Fibroblast of pulmonary artery (primary cell): ENCODE measurements at regions not wholly inside any gene's neighbourhood (a gene's known extent, or its start where the extent isn't known, plus 50 kb on each side); places are given as distances from the start of the nearest gene placed in this dataset.
A peak's percentile ranks its signal among the peaks of the same experiment; 100 is the strongest.

Experiments
- DNase-seq: peaks from one replicate; pipeline ENCODE4 v3.0.0-alpha.2; 2010; ENCODE audit warnings: low read depth
- H3K4me3 ChIP-seq: replicated peaks from 2 replicates; pipeline ENCODE4 v1.5.1; 2011; ENCODE audit warnings: low read depth, mild to moderate bottlenecking, control low read depth, low read length, moderate library complexity
- TF ChIP-seq, protein P1 (sequence below): IDR thresholded peaks from 2 replicates; pipeline ENCODE4 v1.5.1; 2011; ENCODE audit warnings: mild to moderate bottlenecking, control low read depth, low read length, inconsistent platforms; ENCODE audit errors: missing control alignments

DNA sequence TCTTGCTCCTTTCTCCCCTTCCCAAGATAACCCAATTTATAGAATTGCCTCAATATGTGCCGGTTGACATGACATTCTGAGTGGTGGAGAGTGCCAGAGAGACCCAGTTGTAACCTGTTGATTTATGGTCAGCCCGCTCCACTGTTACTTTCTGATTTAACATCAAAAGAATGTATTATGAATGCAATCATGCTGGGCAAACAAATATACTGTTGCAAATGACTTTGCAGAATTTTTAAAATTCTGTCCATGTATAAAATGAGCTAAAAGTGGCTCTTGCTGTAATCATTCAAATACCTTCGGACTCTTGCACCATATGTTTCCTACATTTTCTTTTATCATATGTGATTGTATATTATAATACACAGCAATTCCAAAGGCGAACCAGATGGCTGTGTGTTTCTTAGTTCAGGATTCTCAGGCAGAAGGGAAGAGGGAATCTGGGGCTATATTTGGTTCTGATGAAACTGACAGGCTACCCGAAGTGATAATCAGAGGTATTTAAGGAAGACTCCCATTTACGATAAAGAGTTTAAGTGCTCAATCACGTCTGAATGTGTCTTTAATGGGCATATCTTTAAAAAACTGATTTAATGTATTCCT lies 131.7 kb downstream of the CLCN4 start:
- DNase-seq = peak; percentile 0
- TF ChIP-seq, protein P1, sequence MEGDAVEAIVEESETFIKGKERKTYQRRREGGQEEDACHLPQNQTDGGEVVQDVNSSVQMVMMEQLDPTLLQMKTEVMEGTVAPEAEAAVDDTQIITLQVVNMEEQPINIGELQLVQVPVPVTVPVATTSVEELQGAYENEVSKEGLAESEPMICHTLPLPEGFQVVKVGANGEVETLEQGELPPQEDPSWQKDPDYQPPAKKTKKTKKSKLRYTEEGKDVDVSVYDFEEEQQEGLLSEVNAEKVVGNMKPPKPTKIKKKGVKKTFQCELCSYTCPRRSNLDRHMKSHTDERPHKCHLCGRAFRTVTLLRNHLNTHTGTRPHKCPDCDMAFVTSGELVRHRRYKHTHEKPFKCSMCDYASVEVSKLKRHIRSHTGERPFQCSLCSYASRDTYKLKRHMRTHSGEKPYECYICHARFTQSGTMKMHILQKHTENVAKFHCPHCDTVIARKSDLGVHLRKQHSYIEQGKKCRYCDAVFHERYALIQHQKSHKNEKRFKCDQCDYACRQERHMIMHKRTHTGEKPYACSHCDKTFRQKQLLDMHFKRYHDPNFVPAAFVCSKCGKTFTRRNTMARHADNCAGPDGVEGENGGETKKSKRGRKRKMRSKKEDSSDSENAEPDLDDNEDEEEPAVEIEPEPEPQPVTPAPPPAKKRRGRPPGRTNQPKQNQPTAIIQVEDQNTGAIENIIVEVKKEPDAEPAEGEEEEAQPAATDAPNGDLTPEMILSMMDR = no peak
- H3K4me3 ChIP-seq = no peak overlapping the region

DNA sequence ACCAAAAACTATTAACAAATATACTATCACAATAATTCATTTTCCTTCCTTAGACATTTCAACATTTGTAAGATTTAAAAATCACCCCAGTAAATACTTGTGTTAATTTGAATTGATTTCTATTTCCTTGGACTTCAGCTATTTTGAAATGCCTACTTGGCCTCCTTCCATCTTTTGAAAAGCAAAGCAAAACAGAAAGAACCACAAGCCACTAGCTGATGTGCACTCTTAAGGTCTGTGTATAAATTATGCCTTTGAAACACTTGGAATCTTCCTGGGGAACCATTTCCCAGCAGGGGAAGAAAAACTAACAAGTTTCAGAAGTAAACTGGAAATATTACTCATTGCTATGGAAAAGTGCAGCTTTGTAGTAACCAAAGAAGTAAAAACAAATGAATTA lies 139.8 kb downstream of the CLCN4 start:
- DNase-seq = peak; percentile 29
- TF ChIP-seq, protein P1 = no peak

DNA sequence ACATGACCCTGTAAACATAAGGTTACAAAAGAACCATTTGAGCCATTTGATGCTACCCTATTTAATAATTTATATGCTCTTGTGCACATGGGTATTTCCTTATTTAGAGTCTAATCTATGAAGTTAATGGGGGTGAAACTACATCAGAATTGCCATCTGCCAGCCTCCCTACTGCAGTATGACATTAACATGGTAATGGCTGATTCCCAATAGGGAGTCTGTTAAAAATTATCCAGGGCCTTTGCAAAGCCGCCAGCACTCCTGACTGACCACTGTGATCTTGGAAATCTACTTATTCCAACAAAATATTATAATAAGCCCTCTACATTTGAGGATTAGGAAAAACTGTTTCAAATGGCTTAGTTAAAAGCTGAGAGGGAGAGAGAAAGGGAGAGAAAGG lies 153.7 kb downstream of the CLCN4 start:
- H3K4me3 ChIP-seq = no peak overlapping the region
- TF ChIP-seq, protein P1 = no peak
- DNase-seq = no peak

More for the DNA sequence above, 139.8 kb downstream of the CLCN4 start:
- no peak overlapping the region for H3K4me3 ChIP-seq

DNA sequence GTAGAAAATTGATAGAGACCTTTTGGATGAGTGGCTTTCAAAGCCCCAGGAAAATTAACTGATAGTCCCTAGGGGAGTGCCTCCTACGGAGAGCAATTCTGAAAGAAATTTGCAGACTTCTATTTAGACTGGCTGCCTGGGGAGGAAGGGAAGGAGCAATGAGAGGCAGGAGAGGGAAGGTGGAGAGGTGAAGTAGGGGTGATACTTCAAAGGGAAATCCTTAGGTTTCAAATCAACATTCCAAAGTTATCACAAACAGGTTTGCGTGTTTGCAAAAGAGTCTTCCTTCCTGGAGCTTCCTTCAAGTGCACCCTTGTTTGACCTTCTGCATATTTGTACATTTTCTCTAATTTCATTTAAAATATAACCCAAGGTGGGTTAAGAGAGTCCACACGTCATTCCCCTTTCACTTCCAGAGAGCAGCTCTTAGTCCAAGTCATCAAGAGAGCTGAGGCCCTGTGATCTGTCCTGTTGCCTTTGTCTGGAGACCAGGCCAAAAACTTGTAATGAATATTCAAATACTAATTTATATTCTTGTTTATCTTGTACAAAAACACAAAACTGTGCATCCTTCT lies 157.8 kb downstream of the CLCN4 start:
- TF ChIP-seq, protein P1 = no peak
- no peak for DNase-seq
- no peak overlapping the region for H3K4me3 ChIP-seq

DNA sequence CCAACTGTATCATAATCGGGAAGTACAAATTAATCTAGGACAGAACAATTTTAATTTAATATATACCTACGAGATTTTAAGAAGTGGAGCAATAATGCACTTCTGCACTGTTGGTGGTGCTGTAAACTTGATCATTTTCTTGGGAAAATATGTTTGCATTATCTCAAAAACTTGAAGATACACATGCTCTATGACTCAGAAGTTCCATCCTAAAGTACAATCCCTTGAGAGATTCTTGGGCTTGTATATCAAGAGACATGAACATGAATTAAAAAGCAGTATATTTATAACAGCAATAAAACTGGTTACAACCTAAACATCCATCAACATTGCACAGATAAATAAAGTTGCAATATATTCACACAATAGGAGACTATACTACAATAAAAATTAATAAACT lies 168.8 kb downstream of the CLCN4 start:
- H3K4me3 ChIP-seq = no peak overlapping the region
- peak; percentile 55 for DNase-seq
- TF ChIP-seq, protein P1 = no peak

DNA sequence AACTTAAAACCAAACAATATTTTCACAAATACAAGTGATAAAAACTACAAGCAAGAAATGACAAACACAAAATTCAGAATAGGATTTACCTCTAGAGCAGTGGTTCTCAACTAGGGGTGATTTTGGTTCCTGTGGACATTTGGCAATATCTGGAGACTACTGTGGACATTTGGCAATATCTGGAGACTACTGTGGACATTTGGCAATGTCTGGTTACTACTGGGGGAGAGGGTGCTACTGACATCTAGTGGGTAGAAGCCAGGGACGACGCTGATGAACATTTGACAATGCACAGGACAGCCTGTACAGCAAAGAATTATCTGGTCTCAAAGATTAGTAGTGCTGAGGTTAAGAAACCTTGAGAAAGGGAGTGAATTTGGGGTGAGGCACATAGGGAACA lies 169.8 kb downstream of the CLCN4 start:
- DNase-seq = peak; percentile 52
- TF ChIP-seq, protein P1 = peak; percentile 38
- no peak overlapping the region for H3K4me3 ChIP-seq

DNA sequence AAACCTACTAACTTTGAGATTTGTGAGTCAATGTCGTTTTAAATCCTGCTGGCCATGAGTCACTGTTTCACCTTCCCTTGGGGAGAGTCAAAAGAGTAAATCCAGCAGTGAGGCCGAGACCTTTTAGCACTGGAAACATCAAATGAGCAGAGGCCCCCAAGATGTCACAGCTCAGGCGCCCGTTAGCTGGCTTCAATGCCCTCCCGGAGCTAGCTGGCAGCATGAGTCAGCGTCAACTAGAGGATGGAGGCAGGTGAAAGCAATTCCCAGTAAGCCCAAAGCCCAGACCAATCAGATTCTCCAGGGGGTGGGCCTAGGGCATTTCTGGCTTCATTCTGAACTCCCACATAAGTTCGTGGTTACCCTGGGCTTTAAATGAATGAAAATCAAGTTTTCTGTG lies 170.9 kb downstream of the CLCN4 start:
- no peak overlapping the region for H3K4me3 ChIP-seq
- TF ChIP-seq, protein P1 = no peak
- no peak for DNase-seq
